NCI-H82 (cell line): ENCODE measurements at regions not wholly inside any gene's neighbourhood (a gene's known extent, or its start where the extent isn't known, plus 50 kb on each side); places are given as distances from the start of the nearest gene placed in this dataset.
A peak's percentile ranks its signal among the peaks of the same experiment; 100 is the strongest.

ENCODE experiments used
- DNase-seq: peaks from one replicate; lab custom pipeline; 2025; lab: John Stamatoyannopoulos, UW

DNA sequence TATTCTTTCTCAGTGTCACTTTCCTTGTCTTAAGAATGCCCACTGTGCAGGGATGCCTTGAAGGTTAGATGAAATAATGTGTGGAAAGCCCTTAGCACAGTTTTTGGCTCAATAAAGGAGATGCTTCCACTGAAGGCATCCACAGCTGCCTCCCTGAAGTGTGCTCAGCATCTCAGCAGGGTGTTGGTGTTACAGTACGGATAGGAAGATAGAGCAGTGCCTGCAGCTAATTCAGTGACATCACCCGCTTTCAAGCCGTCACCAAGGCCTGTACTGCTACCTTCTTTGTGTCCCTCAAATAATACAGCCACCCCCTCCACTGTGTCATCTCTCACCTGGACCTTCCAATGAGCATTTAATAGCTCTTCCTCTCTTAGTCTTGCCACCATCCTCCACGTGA, 59.0 kb downstream of the NDUFS5 start:
- no peak for DNase-seq

DNA sequence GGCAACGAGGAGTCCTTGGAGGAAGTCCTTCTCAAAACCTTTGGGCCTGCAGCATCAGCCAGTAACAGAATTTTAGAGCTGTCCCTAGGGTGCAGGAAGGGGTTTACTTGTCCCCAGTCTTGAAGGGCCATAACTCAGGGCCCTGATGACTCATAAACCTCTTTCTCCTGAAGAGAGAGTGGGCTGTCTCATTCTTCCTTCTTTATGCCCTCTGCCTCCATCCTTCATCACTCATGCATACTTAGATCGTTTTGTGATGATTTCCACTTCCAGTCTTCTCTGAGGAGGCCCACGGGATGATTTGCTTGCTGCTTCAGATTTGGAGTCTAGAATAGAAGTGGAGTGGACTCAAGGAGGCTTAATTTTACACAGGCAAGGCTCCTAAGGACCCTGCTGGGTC, 60.2 kb downstream of the NDUFS5 start:
- no peak for DNase-seq

DNA sequence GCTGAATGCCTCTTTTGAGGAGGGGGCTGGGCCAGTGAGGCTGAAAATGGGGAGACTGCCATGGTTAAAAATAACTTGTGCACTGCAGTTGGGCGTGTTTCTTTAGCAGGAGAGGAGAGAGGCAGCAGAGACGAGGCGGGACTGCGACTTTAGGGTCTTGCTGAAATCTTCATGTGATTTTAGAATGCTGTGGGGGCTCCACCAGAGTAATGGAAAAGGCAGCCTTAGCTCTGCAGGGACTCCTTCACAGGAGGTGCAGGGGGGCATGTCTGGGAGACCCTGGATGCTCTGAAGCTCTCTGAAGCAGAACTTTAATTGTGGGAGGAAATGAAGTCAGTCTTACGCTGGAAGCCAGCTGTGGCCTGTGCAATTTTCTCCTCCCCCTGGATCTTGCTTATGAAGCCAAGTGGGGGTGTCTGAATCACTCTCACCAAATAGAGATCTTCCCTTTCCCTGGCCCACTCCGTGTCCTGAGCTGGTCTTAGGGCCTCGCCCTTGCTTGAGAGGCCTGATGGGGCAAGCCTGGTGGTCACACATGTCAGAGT, 60.8 kb downstream of the NDUFS5 start:
- no peak for DNase-seq

DNA sequence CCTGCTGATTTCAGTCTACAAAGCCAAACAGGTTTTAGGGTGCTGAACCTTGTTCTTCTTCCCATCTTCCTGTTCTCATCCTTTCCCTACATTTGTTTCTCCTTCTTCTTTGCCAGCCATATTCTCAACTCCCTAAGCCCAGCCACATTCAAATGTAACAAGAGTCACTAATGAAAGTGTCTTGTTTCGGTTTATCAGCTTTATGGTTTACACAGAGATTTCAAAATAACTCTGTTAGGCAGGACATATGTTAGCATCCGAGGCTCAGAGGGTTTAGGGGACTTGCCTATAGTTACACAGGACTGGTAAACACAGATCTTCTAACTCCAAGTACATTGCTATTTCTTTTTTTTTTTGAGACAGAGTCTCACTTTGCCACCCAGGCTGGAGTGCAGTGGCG, 61.3 kb downstream of the NDUFS5 start:
- DNase-seq, result no peak

DNA sequence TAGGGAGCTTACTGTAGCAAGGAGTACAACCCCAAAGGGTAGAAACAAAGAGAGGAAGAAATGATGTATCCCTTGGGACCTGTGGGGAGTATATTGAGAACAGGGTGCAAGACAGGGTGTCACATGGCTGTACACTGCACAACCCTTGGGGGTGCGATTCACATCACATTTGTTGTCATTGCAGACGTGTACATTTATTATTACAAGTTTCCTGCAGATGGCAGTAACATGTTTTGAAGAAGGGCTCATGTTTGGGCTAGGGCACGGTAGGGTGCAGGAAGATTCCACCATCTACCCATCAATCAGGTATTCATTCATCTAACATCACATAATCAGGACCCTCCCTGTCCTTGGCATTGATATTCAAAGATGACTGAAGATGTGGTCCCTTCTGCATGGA, 62.5 kb downstream of the NDUFS5 start:
- no peak for DNase-seq

DNA sequence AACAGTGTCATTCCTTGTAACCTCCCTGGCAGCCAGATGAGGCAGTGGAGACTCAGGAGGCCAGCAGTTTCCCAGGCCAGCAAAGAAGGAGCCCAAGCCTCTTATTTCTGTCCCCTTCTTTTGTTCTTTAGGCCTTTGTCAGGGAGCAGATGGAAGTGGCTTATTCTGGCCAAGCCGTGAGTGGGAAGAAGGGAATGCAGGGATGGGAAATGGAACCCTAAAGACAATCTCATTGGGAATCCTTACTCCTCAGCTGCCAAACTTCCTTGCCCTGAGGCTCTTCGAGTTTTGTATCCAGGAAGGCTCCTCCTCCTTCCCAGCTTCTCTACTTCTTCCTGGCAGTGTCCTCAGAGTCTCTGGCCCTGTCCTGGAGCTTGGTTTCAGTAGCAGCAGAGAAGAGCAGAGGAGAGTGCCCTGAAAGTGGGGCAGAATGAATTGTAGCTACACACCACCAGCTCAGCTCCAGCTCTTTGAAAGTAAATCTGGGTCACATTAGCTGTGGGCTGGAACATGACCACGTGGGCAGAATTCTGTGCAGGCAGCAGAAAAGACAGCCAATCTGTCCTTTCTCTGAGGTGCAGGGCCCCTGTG, 63.9 kb downstream of the NDUFS5 start:
- peak; percentile 30 for DNase-seq

DNA sequence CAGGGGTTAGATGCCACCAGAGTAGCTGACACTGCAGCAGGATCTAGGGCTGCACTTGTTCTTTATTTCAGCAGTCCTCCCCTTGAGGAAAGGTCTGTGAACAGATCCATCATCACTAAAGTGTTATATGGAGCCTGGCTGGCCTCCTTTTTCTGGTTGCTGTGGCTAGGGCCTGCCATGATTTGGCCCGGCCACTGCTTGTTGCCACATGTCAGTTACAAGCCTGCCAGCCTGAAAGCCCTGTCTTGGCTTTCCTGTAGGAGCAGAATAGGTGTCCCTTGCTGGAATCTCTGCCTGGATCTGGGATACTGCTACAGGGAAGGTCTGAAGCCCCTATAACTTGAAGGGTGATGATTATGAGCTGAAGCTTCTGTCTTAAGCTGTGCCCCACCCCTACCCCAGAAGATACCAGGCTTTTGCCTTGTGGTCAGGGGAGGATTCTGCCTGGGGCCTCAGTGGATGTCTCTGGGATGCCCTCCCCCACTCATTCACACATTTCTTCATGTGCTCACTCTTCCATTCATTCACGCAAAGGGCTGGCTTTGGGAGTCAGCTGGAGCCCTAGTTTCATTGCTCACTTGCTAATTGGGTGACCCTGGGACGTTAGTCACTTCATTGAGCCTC, 64.7 kb downstream of the NDUFS5 start:
- no peak for DNase-seq

DNA sequence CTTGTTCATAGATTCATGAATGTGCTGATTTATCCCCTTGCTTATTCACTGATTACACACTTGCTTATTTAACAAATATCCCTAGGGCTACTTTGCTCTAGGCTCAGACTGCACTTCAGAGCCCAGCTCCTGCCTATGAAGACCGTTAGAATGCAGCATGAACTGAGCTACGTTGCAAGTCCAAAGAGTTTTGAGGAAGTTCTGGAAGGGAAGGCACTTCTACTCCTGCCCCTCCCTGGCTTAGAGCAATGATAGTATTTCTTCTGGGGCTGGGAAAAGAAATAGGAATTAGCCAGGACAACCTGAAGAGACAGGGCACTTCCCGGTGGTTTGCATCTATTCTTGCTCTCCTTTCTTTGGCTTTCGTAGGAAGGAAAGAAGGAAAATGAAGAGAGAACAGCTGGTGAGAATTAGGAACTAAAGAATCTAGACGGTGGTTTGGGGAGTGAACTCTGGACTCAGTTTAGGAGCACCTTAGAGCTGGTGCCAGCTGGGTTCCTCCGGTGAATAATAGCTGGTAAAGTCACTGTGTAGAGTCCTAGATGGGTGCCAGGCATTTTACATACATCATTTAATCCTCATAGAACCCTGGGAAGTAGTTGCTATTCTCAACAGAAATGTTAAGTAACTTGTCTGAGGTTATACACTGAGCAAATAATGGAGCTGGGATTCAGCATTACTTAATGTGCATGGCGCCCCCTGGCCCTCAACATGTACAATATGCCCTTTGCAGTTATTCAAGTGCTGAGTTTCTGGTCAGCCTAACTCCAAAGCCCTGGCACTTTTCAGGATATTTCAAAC, 65.9 kb downstream of the NDUFS5 start:
- DNase-seq, result peak; percentile 84

DNA sequence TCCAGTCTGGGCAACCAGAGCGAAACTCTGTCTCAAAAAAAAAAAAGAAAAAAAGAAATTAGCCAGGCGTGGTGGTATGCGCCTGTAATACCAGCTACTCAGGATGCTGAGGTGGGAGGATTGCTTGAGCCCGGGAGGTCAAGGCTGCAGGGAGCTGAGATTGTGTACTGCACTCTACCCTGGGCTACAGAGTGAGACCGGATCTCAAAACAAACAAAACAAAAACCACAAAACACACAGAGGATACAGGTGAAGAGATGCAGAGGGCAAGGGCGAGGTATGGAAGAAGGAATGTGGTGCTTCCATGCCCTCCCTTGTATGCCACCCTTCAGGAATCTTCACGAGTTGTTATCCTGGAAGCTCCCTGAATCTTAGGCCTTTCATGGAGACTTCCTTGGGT, 68.5 kb downstream of the NDUFS5 start:
- no peak for DNase-seq

DNA sequence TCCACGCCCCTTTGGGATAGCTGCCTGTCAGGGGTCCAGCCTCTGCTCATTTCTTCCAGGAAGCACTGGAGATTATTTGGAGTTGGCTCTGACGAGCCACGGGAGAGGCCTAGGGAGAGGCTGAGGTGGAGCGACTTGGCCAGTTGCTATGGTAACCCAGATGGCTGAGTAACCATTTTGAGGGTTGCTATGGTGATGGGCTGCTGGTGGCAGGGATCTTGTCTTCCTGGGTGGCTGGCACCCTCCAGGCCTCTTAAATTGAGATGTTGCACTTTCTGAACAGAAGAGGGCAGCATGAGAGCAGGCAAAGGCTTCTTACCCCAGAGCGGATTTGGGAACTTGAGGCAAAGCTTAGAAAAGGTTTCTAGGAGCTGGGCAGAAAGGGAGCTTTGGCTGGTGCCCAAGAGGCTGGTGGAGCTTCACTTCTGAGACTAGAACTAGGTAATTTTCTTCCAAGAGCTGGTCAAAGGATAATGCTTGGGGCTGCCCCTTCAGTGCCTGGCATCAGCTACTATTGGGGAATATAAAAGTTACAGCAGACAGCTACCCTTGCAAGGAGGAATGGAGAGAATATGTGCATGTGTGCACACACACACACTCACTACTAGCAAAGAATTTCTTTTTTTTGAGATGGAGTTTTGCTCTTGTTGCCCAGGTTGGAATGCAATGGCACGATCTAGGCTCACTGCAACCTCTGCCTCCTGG, 72.5 kb downstream of the NDUFS5 start:
- DNase-seq, result peak; percentile 90

DNA sequence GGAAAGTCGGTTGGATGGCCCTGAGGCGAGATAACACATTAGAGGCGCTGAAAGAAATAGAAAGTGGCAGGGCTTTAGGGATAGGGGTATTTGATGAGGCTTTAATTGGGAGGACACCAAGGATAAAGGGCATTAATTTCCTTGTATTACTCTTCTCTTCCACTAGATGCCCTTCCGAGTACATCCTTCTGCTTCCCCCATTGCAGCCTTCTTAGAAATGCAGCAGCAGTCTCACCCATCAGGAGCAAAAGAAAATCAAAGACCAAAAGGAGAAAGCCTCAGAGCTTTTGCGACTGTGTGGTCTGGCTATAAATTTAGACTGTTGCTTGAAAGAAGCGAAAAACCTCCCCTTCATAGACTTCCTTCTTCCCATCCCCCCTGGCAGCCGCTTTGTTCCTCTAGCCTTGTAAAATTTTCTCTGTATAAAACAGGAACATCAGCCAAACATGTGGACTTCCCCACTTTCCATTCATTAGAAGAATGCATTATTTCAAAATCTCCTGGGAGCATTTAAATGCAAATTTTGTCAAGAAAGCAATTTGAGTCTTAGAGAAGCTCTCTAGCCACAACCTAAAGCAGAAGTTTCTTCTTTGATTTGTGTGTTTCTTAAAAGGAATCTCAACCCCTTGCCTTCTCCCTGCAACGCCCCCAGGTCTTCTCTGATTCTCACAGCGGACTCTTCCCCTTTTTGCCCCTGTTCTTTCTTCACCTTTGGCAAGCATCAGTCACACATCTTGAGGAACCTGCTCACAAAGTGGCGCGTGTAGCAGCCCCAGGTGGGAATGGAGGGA, 76.6 kb downstream of the NDUFS5 start:
- peak; percentile 89 for DNase-seq

DNA sequence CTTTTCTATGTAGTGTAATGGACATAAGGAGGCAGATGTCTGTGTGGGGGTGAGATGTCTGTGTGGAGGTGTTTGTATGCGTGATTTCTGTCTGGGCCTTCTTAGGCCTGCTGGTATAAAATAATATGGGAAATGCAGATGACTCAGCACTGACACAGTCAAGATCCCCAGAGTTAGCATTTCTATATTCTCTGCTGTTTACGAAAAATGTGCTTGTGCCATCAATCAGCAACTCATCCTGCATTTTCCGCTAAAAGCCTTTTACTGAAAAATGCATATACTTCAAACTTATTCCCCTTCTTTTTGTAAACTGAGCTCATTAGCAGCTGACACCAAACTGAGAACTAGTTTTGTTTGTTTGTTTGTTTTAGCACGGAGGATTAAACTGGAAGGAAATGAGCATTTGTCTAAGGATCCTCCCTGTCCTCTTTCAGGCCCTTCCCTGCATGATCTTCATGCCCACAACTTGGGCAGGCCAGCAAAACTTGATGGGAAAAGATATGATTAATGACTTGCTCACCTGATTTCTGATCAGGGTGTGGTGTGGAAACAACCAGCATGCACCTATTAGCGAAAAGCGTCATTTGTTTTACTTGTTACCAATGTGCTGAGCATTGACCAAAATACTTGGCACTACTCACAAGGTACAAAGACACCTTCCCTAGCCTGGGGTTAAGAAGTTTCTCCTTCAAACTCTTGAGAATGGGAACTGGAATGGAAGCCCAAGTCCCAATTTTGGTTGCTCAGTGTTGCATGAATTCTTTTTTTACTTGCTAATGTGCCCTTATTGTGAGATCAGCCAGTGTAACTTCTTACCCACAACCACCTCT, 77.4 kb downstream of the NDUFS5 start:
- no peak for DNase-seq

DNA sequence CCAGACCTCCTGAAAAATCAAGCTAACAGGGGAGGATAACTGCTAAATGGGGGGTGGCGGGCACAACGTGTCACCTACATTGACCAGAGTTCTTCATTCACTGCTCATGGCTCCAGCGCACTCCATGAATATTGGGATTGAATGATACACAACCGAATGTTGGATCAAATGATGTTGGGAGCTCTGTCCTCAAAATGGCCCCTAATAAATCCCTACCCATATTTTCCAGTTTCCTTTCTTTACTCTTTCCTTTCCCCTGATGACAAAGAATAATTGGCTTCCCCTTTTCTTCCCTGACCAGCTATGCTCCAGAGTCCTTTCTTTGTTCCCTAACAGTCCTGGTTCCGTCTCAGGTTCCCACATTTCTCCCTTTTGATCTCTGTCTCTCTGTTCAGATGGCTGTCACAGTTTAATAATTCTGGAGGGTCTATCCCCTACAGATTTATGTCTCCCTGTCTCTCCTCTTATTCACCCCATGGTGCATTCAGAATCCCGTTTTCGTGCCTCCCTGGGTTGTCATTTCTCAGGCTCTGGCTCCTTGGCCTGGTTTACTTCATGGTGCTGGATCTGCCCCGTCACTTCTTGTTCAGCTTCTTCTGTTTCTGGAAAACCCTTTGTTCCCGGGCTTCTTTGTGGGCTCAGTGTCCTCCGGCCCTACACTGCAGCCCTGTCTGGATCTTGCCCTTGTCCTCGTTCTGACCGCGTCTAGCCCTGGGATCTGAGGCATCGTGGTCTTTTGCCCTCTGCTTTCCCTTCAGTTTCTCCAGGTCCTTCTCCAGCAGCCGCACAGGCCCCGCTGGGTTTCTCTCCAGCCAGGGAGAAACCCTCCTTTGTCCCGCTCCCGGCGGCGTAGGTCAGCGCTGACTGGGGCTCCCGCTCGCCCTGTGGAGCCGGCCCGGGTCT, 78.3 kb downstream of the NDUFS5 start:
- DNase-seq, result peak; percentile 55

DNA sequence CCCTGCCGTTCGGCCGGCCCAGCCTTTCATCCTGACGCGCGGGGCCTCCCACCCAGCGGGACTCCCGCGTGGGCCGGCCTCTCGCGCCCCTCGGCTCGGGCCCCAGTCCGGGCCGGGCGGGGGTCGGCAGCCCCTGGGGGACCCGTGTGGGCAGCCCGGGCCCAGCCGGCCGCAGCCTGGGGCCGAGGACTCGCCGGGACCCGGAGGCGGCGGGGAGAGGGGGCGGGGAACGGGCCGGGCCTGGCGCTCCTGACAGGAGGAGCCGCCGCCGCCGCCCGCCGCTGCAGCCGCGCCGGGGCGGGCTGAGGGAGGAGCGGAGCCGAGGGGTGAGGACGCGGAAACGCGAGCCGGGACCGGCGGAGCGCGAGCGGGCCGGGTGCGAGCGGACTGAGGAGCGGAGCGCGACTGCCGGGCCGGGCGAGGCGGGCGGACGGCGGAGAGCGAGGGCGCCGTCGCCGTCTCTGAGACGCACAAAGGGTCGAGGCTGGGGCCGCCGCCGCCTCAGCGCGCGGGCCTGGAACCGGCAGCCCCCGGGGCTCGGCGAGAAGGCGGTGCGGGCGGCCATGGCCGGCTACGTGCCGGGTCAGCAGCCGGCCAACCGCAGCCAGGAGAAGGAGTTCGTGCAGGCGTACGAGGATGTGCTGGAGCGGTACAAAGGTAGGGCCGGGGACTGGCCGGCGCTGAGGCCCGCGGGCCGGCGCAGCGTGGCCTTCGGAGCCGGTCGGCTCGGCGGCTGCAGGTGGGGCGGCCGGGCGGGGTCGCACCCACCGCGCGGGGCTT, 79.1 kb downstream of the NDUFS5 start:
- DNase-seq, result peak; percentile 69

DNA sequence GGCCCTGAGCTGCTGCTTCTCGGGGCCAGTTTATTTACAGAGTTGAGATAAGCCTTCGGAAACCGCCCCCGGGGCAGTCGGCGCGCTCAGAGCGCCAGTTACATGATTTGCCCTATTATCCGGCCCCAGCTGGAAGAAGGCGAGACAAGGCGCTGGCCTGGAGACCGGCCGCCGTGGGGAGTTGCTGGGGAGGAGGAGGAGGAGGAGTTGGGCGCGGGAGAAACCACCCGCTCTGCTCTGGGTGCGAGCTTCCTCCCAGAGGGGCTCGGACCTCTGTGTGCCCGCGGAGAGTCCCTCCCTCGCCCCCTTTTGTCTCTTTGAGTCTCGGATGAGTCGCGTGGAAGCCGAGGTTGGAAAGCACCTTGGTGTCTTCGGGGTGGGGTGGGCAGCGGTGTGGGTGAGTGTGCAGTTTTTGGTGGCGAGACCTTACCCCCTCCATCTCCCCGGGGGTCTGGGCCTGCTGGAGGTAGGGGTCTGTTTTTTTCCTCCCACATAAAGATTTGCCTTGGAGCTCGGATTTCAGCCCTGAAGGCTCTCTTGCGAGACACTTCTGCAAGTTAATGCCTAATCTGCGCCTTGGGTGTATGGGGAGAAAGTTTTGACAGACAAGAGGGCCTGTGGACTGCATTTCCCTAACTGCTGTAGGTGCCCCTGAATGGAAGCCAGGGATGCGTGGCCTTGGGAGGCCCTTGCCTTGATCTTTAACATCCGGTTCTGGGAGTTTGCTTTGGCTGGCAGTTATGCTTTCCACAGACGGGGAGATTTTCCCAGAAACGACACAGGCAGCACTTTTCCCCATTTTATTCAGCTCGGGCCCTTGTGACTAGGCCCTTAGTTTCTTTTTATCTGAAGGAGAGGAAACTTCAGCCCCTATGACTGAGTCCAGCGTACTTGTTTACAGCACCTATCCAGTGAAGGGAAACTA, 80.0 kb downstream of the NDUFS5 start:
- peak; percentile 69 for DNase-seq

DNA sequence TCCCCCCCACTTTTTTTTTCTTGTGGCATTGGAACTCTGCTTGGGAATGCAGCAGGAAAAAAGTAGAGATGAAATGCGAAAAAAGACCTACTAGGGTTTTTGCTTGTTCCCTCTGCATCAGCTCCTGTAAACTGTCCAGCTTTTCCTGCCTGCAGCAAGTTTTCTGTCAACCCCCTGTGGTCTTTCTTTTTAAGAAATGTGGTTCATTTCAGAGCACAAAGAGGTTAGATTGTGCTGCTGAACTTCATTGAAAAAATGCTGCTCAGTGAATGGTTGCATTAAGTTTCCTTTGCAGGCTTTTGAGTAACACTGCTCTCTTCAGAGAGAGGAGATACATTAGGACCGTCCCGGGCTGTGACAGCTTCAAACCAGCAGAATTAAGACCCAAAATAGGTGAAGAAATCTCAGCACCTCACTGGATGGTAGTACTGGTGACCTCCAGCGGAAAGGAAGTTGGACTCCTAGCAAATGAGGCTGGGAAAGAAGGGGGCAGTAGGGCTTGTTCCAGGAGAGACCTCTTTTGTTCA, 80.7 kb downstream of the NDUFS5 start:
- no peak for DNase-seq
